ENCODE measurements at regions not wholly inside any gene's neighbourhood (a gene's known extent, or its start where the extent isn't known, plus 50 kb on each side); places are given as distances from the start of the nearest gene placed in this dataset.
A peak's percentile ranks its signal among the peaks of the same experiment; 100 is the strongest.

DNA sequence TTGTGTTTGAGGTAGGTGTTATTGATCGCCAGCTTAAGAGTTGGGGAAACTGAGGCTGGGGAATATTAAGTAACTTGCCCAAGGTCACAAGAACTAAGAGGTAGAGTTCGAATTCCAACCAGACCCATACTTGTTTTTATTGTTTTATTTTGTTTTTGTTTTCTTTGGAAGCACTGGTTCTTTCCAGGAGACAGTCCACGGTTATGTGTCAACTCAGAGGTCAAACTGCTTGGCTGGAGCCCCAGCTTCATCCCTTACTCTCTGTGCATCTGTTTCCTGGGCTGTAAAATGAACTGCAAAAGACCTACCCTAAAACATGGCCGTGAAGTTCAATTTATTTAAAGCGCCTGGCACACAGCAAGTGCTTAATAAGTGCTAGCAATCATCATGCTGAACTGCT lies 74.4 kb upstream of the MAP1LC3B2 start:
- no peaks in the 10 kb centered on the region for H3K9me3 ChIP-seq (ENCODE audit: control insufficient read depth in 1 of 2, low read length in 2 of 2)
- no peaks in the 10 kb centered on the region for H3K27me3 ChIP-seq (ENCODE audit: insufficient read depth, low read length)
- POLR2A ChIA-PET (ENCODE audit: partially characterized antibody): no interaction called here
- H3K27ac ChIP-seq (ENCODE audit: low read depth, low read length): no peak overlapping the region
- Mint-ChIP-seq H3K4me3 (no peak overlapping the region), H3K9me3 (peaks cover 0 to 18% (median 7%) of the 10 kb centered on the region in 8 donors), H3K27ac (no peak overlapping the region), H3K4me1 (peaks cover 7 to 11% (median 9%) of the 10 kb centered on the region in 4 donors), H3K27me3 (peaks cover 0 to 2% of the 10 kb centered on the region in 2 donors), H3K36me3 (peaks cover 3% of the 10 kb centered on the region in 2 donors)
- DNase-seq: no peak
- intact Hi-C loops (cut with micrococcal nuclease): no loop called here
- no peaks in the 10 kb centered on the region for H3K36me3 ChIP-seq (ENCODE audit: insufficient read depth, low read length)
- no peak overlapping the region for H3K4me3 ChIP-seq (ENCODE audit: low read length in 2 of 2)
- H3K4me1 ChIP-seq (ENCODE audit: insufficient read depth, low read length): peaks cover 10% of the 10 kb centered on the region
- CTCF ChIA-PET (ENCODE audit: partially characterized antibody): no interaction called here

DNA sequence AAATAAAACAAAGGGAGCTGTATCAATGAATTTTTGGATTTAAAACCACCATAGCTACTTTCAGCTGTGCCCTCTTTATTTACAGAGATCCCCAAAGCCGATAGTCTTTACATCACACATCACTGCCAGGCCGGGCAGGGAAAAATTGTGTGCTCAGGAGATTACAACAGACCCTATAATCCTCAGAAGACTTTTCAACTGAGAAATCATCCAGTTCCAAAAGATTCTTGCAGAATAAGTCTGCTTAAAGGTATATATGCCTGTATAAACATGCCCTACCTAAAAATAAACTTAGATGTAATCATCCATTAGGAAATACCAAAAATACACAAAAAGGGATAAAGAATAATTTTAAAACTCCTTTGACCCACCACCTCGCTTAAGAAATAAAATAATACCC lies 70.1 kb upstream of the MAP1LC3B2 start:
- CTCF ChIA-PET (ENCODE audit: partially characterized antibody): interaction anchor here (1.1 kb wide), 1 partner anchor 121 kb away, joined by 3 read pairs; no protein-coding TSS in a partner anchor
- Histone ChIP-seq H3K4me3 (ENCODE audit: low read length in 2 of 2) (no peak overlapping the region), H3K27me3 (ENCODE audit: insufficient read depth, low read length) (no peaks in the 10 kb centered on the region), H3K4me1 (ENCODE audit: insufficient read depth, low read length) (no peaks in the 10 kb centered on the region), H3K9me3 (ENCODE audit: control insufficient read depth in 1 of 2, low read length in 2 of 2) (no peaks in the 10 kb centered on the region), H3K27ac (ENCODE audit: low read depth, low read length) (no peak overlapping the region), H3K36me3 (ENCODE audit: insufficient read depth, low read length) (no peaks in the 10 kb centered on the region)
- intact Hi-C loops (cut with micrococcal nuclease): no loop called here
- Mint-ChIP-seq H3K36me3 (peaks cover 3% of the 10 kb centered on the region in 2 donors), H3K9me3 (peaks cover 0 to 18% (median 8%) of the 10 kb centered on the region in 8 donors), H3K4me3 (no peak overlapping the region), H3K4me1 (no peaks in the 10 kb centered on the region), H3K27ac (no peak overlapping the region), H3K27me3 (no peaks in the 10 kb centered on the region)
- DNase-seq: no peak
- POLR2A ChIA-PET (ENCODE audit: partially characterized antibody): no interaction called here

GRCh38 chr12:116490471-116490870 lies 68.7 kb upstream of the MAP1LC3B2 start:
- Histone ChIP-seq H3K36me3 (ENCODE audit: insufficient read depth, low read length) (no peaks in the 10 kb centered on the region), H3K27ac (ENCODE audit: low read depth, low read length) (no peak overlapping the region), H3K27me3 (ENCODE audit: insufficient read depth, low read length) (no peaks in the 10 kb centered on the region), H3K4me1 (ENCODE audit: insufficient read depth, low read length) (no peaks in the 10 kb centered on the region), H3K4me3 (ENCODE audit: low read length in 2 of 2) (no peak overlapping the region), H3K9me3 (ENCODE audit: control insufficient read depth in 1 of 2, low read length in 2 of 2) (no peaks in the 10 kb centered on the region)
- DNase-seq: no peak
- CTCF ChIA-PET (ENCODE audit: partially characterized antibody): no interaction called here
- POLR2A ChIA-PET (ENCODE audit: partially characterized antibody): no interaction called here
- Mint-ChIP-seq H3K27me3 (no peaks in the 10 kb centered on the region), H3K27ac (no peak overlapping the region), H3K9me3 (peaks cover 0 to 18% (median 8%) of the 10 kb centered on the region in 8 donors), H3K36me3 (peaks cover 3% of the 10 kb centered on the region in 2 donors), H3K4me3 (no peak overlapping the region), H3K4me1 (no peaks in the 10 kb centered on the region)
- intact Hi-C loops (cut with micrococcal nuclease): no loop called here

DNA sequence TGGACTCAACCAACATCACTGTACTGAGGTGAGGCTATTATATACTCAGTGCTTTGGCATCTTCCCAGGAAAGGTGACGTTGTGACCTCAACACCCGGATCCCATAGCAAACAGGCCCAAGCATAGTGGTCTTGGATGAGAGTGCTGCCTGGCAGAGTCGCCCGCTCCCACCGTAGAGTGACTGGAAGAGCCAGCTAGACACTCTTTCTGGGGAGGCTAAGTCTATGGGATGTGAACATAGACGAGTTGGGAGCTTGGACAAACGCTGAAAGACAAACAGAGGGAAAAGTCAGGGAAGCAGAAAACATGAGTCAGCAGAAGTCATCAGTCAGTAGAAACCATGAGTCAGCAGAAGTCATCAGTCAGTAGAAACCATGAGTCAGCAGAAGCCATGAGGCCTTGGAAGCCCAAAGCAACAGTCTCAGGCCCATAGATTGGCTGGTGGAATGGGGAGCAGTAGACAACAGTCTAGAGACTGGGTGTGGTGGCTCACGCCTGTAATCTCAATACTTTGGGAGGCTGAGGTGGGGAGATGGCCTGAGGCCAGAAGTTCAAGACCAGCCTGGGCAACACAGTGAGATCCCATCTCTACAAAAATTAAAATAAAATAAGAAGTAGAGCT lies 66.4 kb upstream of the MAP1LC3B2 start:
- Histone ChIP-seq H3K27me3 (ENCODE audit: insufficient read depth, low read length) (no peaks in the 10 kb centered on the region), H3K27ac (ENCODE audit: low read depth, low read length) (no peak overlapping the region), H3K4me1 (ENCODE audit: insufficient read depth, low read length) (no peaks in the 10 kb centered on the region), H3K9me3 (ENCODE audit: control insufficient read depth in 1 of 2, low read length in 2 of 2) (no peaks in the 10 kb centered on the region), H3K4me3 (ENCODE audit: low read length in 2 of 2) (no peak overlapping the region), H3K36me3 (ENCODE audit: insufficient read depth, low read length) (no peaks in the 10 kb centered on the region)
- intact Hi-C loops (cut with micrococcal nuclease): no loop called here
- H3K27ac Mint-ChIP-seq: peak overlapping the region in 1 of 7 donors; percentile 61
- ChIA-PET POLR2A (ENCODE audit: partially characterized antibody) (no interaction called here), CTCF (ENCODE audit: partially characterized antibody) (interaction anchor here (1.2 kb wide), 1 partner anchor 23 kb away, joined by 4 read pairs; no protein-coding TSS in a partner anchor)
- peaks cover 0 to 9% (median 4%) of the 10 kb centered on the region in 8 donors for H3K9me3 Mint-ChIP-seq
- peak in 1 of 5 donors; percentile 1 for DNase-seq
- H3K4me3 Mint-ChIP-seq: peak overlapping the region in 1 of 8 donors; percentile 37
- no peaks in the 10 kb centered on the region for H3K4me1 Mint-ChIP-seq
- peaks cover 0 to 3% of the 10 kb centered on the region in 2 donors for H3K36me3 Mint-ChIP-seq
- no peaks in the 10 kb centered on the region for H3K27me3 Mint-ChIP-seq

GRCh38 chr12:116495260-116495659 lies 63.9 kb upstream of the MAP1LC3B2 start:
- no peaks in the 10 kb centered on the region for H3K36me3 ChIP-seq (ENCODE audit: insufficient read depth, low read length)
- no peaks in the 10 kb centered on the region for H3K4me1 ChIP-seq (ENCODE audit: insufficient read depth, low read length)
- intact Hi-C loops (cut with micrococcal nuclease): no loop called here
- H3K27me3 Mint-ChIP-seq: peaks cover 0 to 1% of the 10 kb centered on the region in 2 donors
- no peak overlapping the region for H3K4me3 ChIP-seq (ENCODE audit: low read length in 2 of 2)
- H3K27ac Mint-ChIP-seq: no peak overlapping the region
- no peaks in the 10 kb centered on the region for H3K27me3 ChIP-seq (ENCODE audit: insufficient read depth, low read length)
- no peak for DNase-seq
- POLR2A ChIA-PET (ENCODE audit: partially characterized antibody): no interaction called here
- no peaks in the 10 kb centered on the region for H3K9me3 ChIP-seq (ENCODE audit: control insufficient read depth in 1 of 2, low read length in 2 of 2)
- H3K27ac ChIP-seq (ENCODE audit: low read depth, low read length): no peak overlapping the region
- no peak overlapping the region for H3K4me3 Mint-ChIP-seq
- peaks cover 0 to 5% (median 0%) of the 10 kb centered on the region in 8 donors for H3K9me3 Mint-ChIP-seq
- CTCF ChIA-PET (ENCODE audit: partially characterized antibody): interaction anchor here (0.6 kb wide), 1 partner anchor 44 kb away, joined by 5 read pairs; no protein-coding TSS in a partner anchor
- no peaks in the 10 kb centered on the region for H3K4me1 Mint-ChIP-seq
- no peaks in the 10 kb centered on the region for H3K36me3 Mint-ChIP-seq

- no peaks in the 10 kb centered on the region for H3K9me3 ChIP-seq (ENCODE audit: control insufficient read depth in 1 of 2, low read length in 2 of 2)
- H3K27ac ChIP-seq (ENCODE audit: low read depth, low read length): no peak overlapping the region
- peaks cover 0 to 3% (median 0%) of the 10 kb centered on the region in 8 donors for H3K9me3 Mint-ChIP-seq
- peaks cover 0 to 1% of the 10 kb centered on the region in 2 donors for H3K27me3 Mint-ChIP-seq
- no peak overlapping the region for H3K27ac Mint-ChIP-seq
- H3K4me3 ChIP-seq (ENCODE audit: low read length in 2 of 2): no peak overlapping the region
- intact Hi-C loops (cut with micrococcal nuclease): no loop called here
- DNase-seq: no peak
- CTCF ChIA-PET (ENCODE audit: partially characterized antibody): no interaction called here
- POLR2A ChIA-PET (ENCODE audit: partially characterized antibody): interaction anchor here (1.2 kb wide), 1 partner anchor 62 kb away, joined by 3 read pairs; the partner anchor contains the start of gene MAP1LC3B2
- H3K36me3 ChIP-seq (ENCODE audit: insufficient read depth, low read length): no peaks in the 10 kb centered on the region
- H3K4me3 Mint-ChIP-seq: no peak overlapping the region
- H3K4me1 Mint-ChIP-seq: no peaks in the 10 kb centered on the region
- no peaks in the 10 kb centered on the region for H3K4me1 ChIP-seq (ENCODE audit: insufficient read depth, low read length)
- no peaks in the 10 kb centered on the region for H3K36me3 Mint-ChIP-seq
- no peaks in the 10 kb centered on the region for H3K27me3 ChIP-seq (ENCODE audit: insufficient read depth, low read length)
Observed at GRCh38 chr12:116497051-116497591, 62.1 kb upstream of the MAP1LC3B2 start.

DNA sequence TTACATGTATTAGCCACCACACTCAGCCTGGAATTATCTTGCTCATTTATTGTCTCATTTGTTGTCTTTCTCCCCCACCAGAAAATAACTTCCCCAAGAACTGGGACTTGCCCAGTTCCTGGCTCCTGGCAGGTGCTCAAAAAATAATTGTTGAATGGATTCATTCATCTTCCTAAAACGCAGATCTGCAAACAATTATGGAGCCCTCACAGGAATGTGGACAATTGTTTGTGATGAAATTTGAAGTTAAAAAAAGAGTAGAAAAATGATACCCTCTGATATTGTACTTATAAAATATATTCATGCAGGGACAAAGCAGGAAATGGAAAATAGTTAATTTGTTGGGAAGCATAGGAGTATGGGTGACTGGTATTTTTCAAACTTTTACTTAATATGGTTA lies 60.7 kb upstream of the MAP1LC3B2 start:
- intact Hi-C loops (cut with micrococcal nuclease): no loop called here
- peak overlapping the region in 1 of 7 donors; percentile 43 for H3K27ac Mint-ChIP-seq

More for the DNA sequence above, 60.7 kb upstream of the MAP1LC3B2 start:
- Mint-ChIP-seq H3K9me3 (peaks cover 0 to 4% (median 0%) of the 10 kb centered on the region in 8 donors), H3K36me3 (no peaks in the 10 kb centered on the region), H3K4me1 (no peaks in the 10 kb centered on the region), H3K4me3 (no peak overlapping the region), H3K27me3 (peaks cover 0 to 4% of the 10 kb centered on the region in 2 donors)
- Histone ChIP-seq H3K9me3 (ENCODE audit: control insufficient read depth in 1 of 2, low read length in 2 of 2) (no peaks in the 10 kb centered on the region), H3K27me3 (ENCODE audit: insufficient read depth, low read length) (no peaks in the 10 kb centered on the region), H3K4me3 (ENCODE audit: low read length in 2 of 2) (no peak overlapping the region), H3K4me1 (ENCODE audit: insufficient read depth, low read length) (no peaks in the 10 kb centered on the region), H3K27ac (ENCODE audit: low read depth, low read length) (no peak overlapping the region), H3K36me3 (ENCODE audit: insufficient read depth, low read length) (no peaks in the 10 kb centered on the region)
- ChIA-PET POLR2A (ENCODE audit: partially characterized antibody) (no interaction called here), CTCF (ENCODE audit: partially characterized antibody) (no interaction called here)
- no peak for DNase-seq
